WTC11 (cell line): ENCODE measurements at regions not wholly inside any gene's neighbourhood (a gene's known extent, or its start where the extent isn't known, plus 50 kb on each side); places are given as distances from the start of the nearest gene placed in this dataset.

ENCODE experiments used
- CREB1 ChIP-seq: sonication (generic); formaldehyde crosslinking; IDR thresholded peaks from 2 replicates; pipeline ENCODE4 v1.8.0; 2023; ENCODE audit warnings: mild to moderate bottlenecking, missing genetic modification reagents
- JUN ChIP-seq: sonication (generic); formaldehyde crosslinking; IDR thresholded peaks from 2 replicates; pipeline ENCODE4 v1.8.0; 2023; ENCODE audit warnings: mild to moderate bottlenecking, missing genetic modification reagents
- SP1 ChIP-seq: sonication (generic); formaldehyde crosslinking; conservative IDR thresholded peaks from 2 replicates; pipeline ENCODE4 v1.8.1; 2022; ENCODE audit warnings: missing genetic modification reagents
- TEAD4 ChIP-seq: sonication (generic); formaldehyde crosslinking; IDR thresholded peaks from 2 replicates; pipeline ENCODE4 v1.8.0; 2022; ENCODE audit warnings: mild to moderate bottlenecking, missing genetic modification reagents
- ZNF396 ChIP-seq: fragments of 250-450 bp; sonication (Bioruptor Pico); IDR thresholded peaks from 2 replicates; pipeline ENCODE4 v1.8.0; 2021; ENCODE audit warnings: mild to moderate bottlenecking, moderate library complexity, borderline replicate concordance
- TF ChIP-seq, protein P1 (sequence below): fragments of 200-600 bp; IDR thresholded peaks from 2 replicates; pipeline ENCODE4 v1.8.0; 2022; ENCODE audit warnings: antibody characterized with exemption
- TF ChIP-seq, protein P2 (sequence below): sonication (generic); formaldehyde crosslinking; IDR thresholded peaks from 2 replicates; pipeline ENCODE4 v1.8.1; 2022; ENCODE audit warnings: low read depth, mild to moderate bottlenecking, moderate library complexity, missing genetic modification reagents, borderline replicate concordance

DNA sequence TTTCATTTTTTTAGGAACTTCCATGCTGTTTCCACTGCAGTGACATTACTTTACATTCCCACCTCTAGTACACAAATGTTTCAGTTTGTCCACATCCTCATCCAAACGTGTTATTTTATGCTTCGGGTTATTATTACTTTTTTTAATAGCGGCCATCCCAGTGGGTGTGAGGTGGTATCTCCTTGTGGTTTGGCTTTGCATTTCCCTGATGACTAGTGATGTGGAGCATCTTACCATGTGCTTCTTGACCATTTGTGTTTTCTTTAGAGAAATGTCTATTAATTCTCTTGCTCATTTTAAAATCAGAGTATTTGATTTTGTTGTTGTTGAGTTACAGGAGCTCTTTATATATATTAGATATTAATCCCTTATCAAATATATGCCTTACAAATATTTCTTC is 70.3 kb upstream of the ANO1 start:
- TF ChIP-seq CREB1 (CRISPR knock-in tag) (no peak), JUN (no peak), SP1 (CRISPR knock-in tag) (no peak), ZNF396 (CRISPR knock-in tag) (no peak), TEAD4 (CRISPR knock-in tag) (no peak)
- TF ChIP-seq, protein P1, sequence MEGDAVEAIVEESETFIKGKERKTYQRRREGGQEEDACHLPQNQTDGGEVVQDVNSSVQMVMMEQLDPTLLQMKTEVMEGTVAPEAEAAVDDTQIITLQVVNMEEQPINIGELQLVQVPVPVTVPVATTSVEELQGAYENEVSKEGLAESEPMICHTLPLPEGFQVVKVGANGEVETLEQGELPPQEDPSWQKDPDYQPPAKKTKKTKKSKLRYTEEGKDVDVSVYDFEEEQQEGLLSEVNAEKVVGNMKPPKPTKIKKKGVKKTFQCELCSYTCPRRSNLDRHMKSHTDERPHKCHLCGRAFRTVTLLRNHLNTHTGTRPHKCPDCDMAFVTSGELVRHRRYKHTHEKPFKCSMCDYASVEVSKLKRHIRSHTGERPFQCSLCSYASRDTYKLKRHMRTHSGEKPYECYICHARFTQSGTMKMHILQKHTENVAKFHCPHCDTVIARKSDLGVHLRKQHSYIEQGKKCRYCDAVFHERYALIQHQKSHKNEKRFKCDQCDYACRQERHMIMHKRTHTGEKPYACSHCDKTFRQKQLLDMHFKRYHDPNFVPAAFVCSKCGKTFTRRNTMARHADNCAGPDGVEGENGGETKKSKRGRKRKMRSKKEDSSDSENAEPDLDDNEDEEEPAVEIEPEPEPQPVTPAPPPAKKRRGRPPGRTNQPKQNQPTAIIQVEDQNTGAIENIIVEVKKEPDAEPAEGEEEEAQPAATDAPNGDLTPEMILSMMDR: no peak
- TF ChIP-seq, protein P2, sequence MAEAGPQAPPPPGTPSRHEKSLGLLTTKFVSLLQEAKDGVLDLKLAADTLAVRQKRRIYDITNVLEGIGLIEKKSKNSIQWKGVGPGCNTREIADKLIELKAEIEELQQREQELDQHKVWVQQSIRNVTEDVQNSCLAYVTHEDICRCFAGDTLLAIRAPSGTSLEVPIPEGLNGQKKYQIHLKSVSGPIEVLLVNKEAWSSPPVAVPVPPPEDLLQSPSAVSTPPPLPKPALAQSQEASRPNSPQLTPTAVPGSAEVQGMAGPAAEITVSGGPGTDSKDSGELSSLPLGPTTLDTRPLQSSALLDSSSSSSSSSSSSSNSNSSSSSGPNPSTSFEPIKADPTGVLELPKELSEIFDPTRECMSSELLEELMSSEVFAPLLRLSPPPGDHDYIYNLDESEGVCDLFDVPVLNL (CRISPR knock-in tag): no peak
